GM12875 (cell line): ENCODE measurements at regions not wholly inside any gene's neighbourhood (a gene's known extent, or its start where the extent isn't known, plus 50 kb on each side); places are given as distances from the start of the nearest gene placed in this dataset.

Experiments
- H3K4me3 ChIP-seq: one replicate; pipeline ENCODE4 v1.5.1; 2011; ENCODE audit warnings: low read depth, low read length, control low read depth
- TF ChIP-seq, protein P1 (sequence below): IDR thresholded peaks from 2 replicates; pipeline ENCODE4 v1.5.1; 2011; ENCODE audit warnings: low read depth, mild to moderate bottlenecking, control low read depth, inconsistent platforms, low read length, moderate library complexity, borderline replicate concordance; ENCODE audit not compliant: insufficient read depth

DNA sequence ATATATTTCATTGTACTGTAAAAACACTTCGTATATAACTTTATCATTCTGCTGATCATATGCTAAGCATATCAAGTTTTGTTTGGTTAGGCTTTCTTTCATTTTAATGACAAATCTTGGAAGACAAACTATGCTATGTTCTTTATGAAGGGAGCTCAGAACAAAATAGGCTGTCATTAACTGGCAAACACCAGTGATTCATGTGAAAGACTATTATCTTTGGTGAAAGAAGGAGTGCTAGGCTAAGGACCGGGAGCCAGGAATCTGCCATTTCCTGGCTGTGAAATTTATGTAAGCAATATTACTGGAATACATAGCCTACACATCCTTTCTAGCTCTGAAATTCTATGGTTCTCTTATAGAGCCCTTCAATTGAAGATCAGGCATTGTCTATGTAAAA, 136.2 kb upstream of the CCN2 start:
- TF ChIP-seq, protein P1, sequence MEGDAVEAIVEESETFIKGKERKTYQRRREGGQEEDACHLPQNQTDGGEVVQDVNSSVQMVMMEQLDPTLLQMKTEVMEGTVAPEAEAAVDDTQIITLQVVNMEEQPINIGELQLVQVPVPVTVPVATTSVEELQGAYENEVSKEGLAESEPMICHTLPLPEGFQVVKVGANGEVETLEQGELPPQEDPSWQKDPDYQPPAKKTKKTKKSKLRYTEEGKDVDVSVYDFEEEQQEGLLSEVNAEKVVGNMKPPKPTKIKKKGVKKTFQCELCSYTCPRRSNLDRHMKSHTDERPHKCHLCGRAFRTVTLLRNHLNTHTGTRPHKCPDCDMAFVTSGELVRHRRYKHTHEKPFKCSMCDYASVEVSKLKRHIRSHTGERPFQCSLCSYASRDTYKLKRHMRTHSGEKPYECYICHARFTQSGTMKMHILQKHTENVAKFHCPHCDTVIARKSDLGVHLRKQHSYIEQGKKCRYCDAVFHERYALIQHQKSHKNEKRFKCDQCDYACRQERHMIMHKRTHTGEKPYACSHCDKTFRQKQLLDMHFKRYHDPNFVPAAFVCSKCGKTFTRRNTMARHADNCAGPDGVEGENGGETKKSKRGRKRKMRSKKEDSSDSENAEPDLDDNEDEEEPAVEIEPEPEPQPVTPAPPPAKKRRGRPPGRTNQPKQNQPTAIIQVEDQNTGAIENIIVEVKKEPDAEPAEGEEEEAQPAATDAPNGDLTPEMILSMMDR = no peak

GRCh38 chr6:132085731-132086130, 134.6 kb upstream of the CCN2 start:
- TF ChIP-seq, protein P1 = no peak
- H3K4me3 ChIP-seq = no peak overlapping the region

More for the DNA sequence above, 136.2 kb upstream of the CCN2 start:
- no peak overlapping the region for H3K4me3 ChIP-seq

DNA sequence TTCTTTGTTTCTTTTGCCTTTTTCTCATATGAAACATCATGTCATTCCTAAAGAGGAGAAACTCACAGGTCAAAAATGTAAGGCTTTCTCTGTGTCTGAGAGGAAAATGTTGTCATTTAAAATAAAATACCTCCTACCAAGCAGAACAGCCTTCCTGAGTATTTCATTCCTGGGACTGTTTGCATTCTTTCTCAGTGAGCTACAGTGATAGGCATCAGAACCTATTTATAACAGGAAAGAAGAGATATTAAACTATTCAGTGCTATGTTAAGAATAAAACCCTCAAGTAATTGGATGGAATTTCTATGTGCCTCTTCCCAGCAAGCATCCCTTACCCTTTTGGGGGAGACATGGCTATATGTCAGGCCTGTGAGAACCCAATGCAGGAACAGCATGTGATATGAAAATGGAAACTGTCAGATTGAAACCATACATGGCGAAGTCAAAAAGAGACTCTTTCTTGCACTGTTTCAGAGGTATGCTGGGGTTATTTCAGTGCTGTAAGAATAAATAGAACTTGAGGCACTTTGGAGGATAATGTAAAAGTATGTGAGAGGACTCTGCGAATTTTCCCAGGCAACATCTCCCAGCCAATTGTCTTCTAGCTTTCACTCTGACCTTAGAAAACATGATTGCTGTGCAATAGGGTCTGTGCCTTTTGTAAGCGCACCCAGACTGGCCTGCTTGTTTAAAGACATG, 133.8 kb upstream of the CCN2 start:
- TF ChIP-seq, protein P1 = no peak
- no peak overlapping the region for H3K4me3 ChIP-seq

- TF ChIP-seq, protein P1 = no peak
- no peak overlapping the region for H3K4me3 ChIP-seq
Measured at GRCh38 chr6:132082421-132082820, 131.2 kb upstream of the CCN2 start.

DNA sequence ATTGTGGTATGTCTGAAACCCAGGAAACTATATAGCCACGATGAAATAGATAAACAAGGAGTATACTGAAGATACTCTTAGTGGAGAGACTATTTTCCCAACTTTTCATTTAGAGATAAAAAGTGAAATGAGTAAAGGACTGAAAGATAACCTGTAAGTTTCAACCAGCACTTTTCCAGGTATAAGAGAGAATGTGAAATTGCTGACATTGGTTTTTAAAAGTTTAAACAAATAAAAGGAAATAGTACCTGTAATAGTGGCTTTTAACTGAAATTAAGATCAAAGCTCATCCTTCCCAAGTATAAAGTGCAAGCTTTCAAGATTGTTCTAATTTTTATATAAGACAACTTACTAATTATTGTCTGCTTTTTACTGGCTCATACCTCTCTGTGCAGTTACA, 130.2 kb upstream of the CCN2 start:
- H3K4me3 ChIP-seq = no peak overlapping the region
- TF ChIP-seq, protein P1 = no peak

GRCh38 chr6:132079286-132079685, 128.1 kb upstream of the CCN2 start:
- TF ChIP-seq, protein P1 = no peak
- no peak overlapping the region for H3K4me3 ChIP-seq

- TF ChIP-seq, protein P1 = no peak
- no peak overlapping the region for H3K4me3 ChIP-seq
Measured at GRCh38 chr6:132076452-132076851, 125.3 kb upstream of the CCN2 start.
